Activated CD8-positive, alpha-beta T cell treated with anti-CD3 and anti-CD28 coated beads for 36 hours (primary cell): ENCODE measurements at regions not wholly inside any gene's neighbourhood (a gene's known extent, or its start where the extent isn't known, plus 50 kb on each side); places are given as distances from the start of the nearest gene placed in this dataset.

Source experiments
- ATAC-seq: fragments of 200-7000 bp; cut with Tn5 transposase; one replicate; pipeline ENCODE4 v1.10.0; 2021; ENCODE audit warnings: mild to moderate bottlenecking, moderate library complexity
- CTCF ChIA-PET: fragments of 350-600 bp; sonication (Branson Sonifier 250); formaldehyde crosslinking; loops from one replicate; lab custom pipeline; 2021; ENCODE audit warnings: antibody characterized with exemption; lab: Charles Lee
- POLR2A ChIA-PET: fragments of 350-600 bp; sonication (Branson Sonifier 250); formaldehyde crosslinking; loops from one replicate; lab custom pipeline; 2021; ENCODE audit warnings: antibody characterized with exemption; lab: Charles Lee
- DNase-seq: peaks from one replicate; pipeline ENCODE4 v3.0.0-alpha.2; 2020
- H3K27ac Mint-ChIP-seq: one replicate; pipeline ENCODE4 v1.8.0; 2021; ENCODE audit warnings: mild to moderate bottlenecking, mixed read lengths
- H3K27me3 Mint-ChIP-seq: one replicate; pipeline ENCODE4 v1.8.0; 2021; ENCODE audit warnings: mixed read lengths
- H3K36me3 Mint-ChIP-seq: one replicate; pipeline ENCODE4 v1.8.0; 2021; ENCODE audit warnings: low read depth, mixed read lengths
- H3K4me1 Mint-ChIP-seq: one replicate; pipeline ENCODE4 v1.8.0; 2021; ENCODE audit warnings: low read depth, mixed read lengths
- H3K4me3 Mint-ChIP-seq: one replicate; pipeline ENCODE4 v1.8.0; 2021; ENCODE audit warnings: mild to moderate bottlenecking, moderate library complexity, mixed read lengths
- H3K9me3 Mint-ChIP-seq: one replicate; pipeline ENCODE4 v1.8.0; 2021; ENCODE audit warnings: mixed read lengths
- CTCF ChIP-seq: fragments of 200-600 bp; IDR thresholded peaks from one replicate; pipeline ENCODE4 v1.8.0; 2022; ENCODE audit warnings: antibody characterized with exemption, mild to moderate bottlenecking
- intact Hi-C: fragments of 100-400 bp; cut with micrococcal nuclease; formaldehyde crosslinking; loops from one replicate; pipeline ENCODE4 v1.10.0; 2022

GRCh38 chr11:25862159-25862558 is 469.8 kb upstream of the ANO3 start:
- no peaks in the 10 kb centered on the region for H3K27me3 Mint-ChIP-seq
- no peak overlapping the region for H3K4me3 Mint-ChIP-seq
- ChIA-PET CTCF (no interaction called here), POLR2A (no interaction called here)
- H3K9me3 Mint-ChIP-seq = peaks cover 4% of the 10 kb centered on the region
- DNase-seq (no peak), ATAC-seq (no peak)
- intact Hi-C loops = no loop called here
- H3K4me1 Mint-ChIP-seq = no peaks in the 10 kb centered on the region
- TF ChIP-seq CTCF = no peak
- H3K36me3 Mint-ChIP-seq = no peaks in the 10 kb centered on the region
- no peak overlapping the region for H3K27ac Mint-ChIP-seq

DNA sequence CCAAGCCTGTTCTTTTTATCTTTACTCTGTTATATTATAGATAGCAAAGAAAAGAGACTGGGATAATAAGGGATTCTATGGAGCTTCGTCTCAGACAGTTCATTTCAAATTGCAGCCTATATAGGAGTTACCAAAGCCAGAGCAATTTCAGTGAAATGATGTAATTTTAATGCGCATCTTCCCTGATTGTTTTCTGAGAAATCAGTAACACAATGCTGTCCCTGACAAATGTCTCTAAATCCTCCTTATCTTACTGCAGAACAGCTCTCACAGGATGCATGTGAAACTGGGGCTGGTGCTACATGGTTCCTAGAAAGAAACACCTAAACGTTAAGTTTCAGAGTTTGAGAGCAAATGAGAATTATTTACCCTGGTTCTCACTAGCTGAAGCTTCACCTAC is 467.9 kb upstream of the ANO3 start:
- no peaks in the 10 kb centered on the region for H3K36me3 Mint-ChIP-seq
- DNase-seq (no peak), ATAC-seq (no peak)
- ChIA-PET POLR2A (no interaction called here), CTCF (no interaction called here)
- H3K27me3 Mint-ChIP-seq = no peaks in the 10 kb centered on the region
- intact Hi-C loops = no loop called here
- H3K9me3 Mint-ChIP-seq = peaks cover 6% of the 10 kb centered on the region
- H3K27ac Mint-ChIP-seq = no peak overlapping the region
- no peaks in the 10 kb centered on the region for H3K4me1 Mint-ChIP-seq
- no peak for TF ChIP-seq CTCF
- H3K4me3 Mint-ChIP-seq = no peak overlapping the region

- no peak overlapping the region for H3K27ac Mint-ChIP-seq
- TF ChIP-seq CTCF = no peak
- no peaks in the 10 kb centered on the region for H3K27me3 Mint-ChIP-seq
- H3K36me3 Mint-ChIP-seq = no peaks in the 10 kb centered on the region
- no peak overlapping the region for H3K4me3 Mint-ChIP-seq
- ChIA-PET POLR2A (no interaction called here), CTCF (no interaction called here)
- no peaks in the 10 kb centered on the region for H3K4me1 Mint-ChIP-seq
- peaks cover 5% of the 10 kb centered on the region for H3K9me3 Mint-ChIP-seq
- intact Hi-C loops = no loop called here
- DNase-seq (no peak), ATAC-seq (no peak)
Observed at GRCh38 chr11:25876456-25876965, 455.4 kb upstream of the ANO3 start.

- intact Hi-C loops = no loop called here
- H3K36me3 Mint-ChIP-seq = no peaks in the 10 kb centered on the region
- H3K27me3 Mint-ChIP-seq = no peaks in the 10 kb centered on the region
- DNase-seq (no peak), ATAC-seq (no peak)
- POLR2A ChIA-PET = no interaction called here
- CTCF ChIA-PET = no interaction called here
- no peaks in the 10 kb centered on the region for H3K4me1 Mint-ChIP-seq
- no peak overlapping the region for H3K27ac Mint-ChIP-seq
- TF ChIP-seq CTCF = no peak
- H3K4me3 Mint-ChIP-seq = no peak overlapping the region
- H3K9me3 Mint-ChIP-seq = peaks cover 4% of the 10 kb centered on the region
Observed at GRCh38 chr11:25886036-25886435, 445.9 kb upstream of the ANO3 start.

GRCh38 chr11:25890626-25891260 is 441.2 kb upstream of the ANO3 start:
- no peak for ATAC-seq
- intact Hi-C loops = no loop called here

More at GRCh38 chr11:25890626-25891260, 441.2 kb upstream of the ANO3 start:
- DNase-seq = no peak
- Mint-ChIP-seq H3K9me3 (no peaks in the 10 kb centered on the region), H3K4me3 (no peak overlapping the region), H3K4me1 (no peaks in the 10 kb centered on the region), H3K36me3 (no peaks in the 10 kb centered on the region), H3K27me3 (no peaks in the 10 kb centered on the region), H3K27ac (no peak overlapping the region)
- no peak for TF ChIP-seq CTCF
- POLR2A ChIA-PET = no interaction called here
- CTCF ChIA-PET = no interaction called here
